SK-N-SH (cell line): ENCODE measurements at regions not wholly inside any gene's neighbourhood (a gene's known extent, or its start where the extent isn't known, plus 50 kb on each side); places are given as distances from the start of the nearest gene placed in this dataset.

Source experiments
- CTCF ChIA-PET: fragments of 300-600, 350-600 bp; formaldehyde crosslinking; extraction: SDS; loops from one replicate; lab custom pipeline; 2021; lab: Yijun Ruan, JAX
- POLR2A ChIA-PET: fragments of 350-600 bp; sonication (Branson Sonifier 250); formaldehyde crosslinking; extraction: SDS; loops from one replicate; lab custom pipeline; 2020; ENCODE audit warnings: antibody characterized with exemption, inconsistent platforms; lab: Yijun Ruan, JAX
- DNase-seq: peaks from one replicate; pipeline ENCODE4 v3.0.0; 2012
- H2AFZ ChIP-seq: fragments of 200-600 bp; sonication (generic); 2 replicates; pipeline ENCODE4 v1.8.1; 2016; ENCODE audit warnings: antibody characterized with exemption, mild to moderate bottlenecking, low read depth
- H3F3A ChIP-seq: fragments of 200-600 bp; sonication (generic); replicated peaks from 2 replicates; pipeline ENCODE3; 2016; ENCODE audit warnings: antibody characterized with exemption, mild to moderate bottlenecking; ENCODE audit not compliant: insufficient read depth
- H3K27ac ChIP-seq, 2 experiments: fragments of 200-500 bp in 1 of 2; fragments of 200-600 bp in 1 of 2; sonication (Bioruptor generic) in 1 of 2; sonication (generic), shearing (Covaris generic) in 1 of 2; 2 replicates each; pipeline versions ENCODE4 v1.5.1 to v1.6.1; 2014 to 2016; ENCODE audit warnings: low read depth in 2 of 2, inconsistent platforms in 1 of 2, low read length in 1 of 2, mild to moderate bottlenecking in 1 of 2, mixed read lengths in 1 of 2
- H3K27me3 ChIP-seq: fragments of 200-600 bp; sonication (generic), shearing (Covaris generic); 2 replicates; pipeline ENCODE4 v1.6.1; 2016; ENCODE audit warnings: mixed run types; ENCODE audit not compliant: insufficient read depth
- H3K36me3 ChIP-seq, 2 experiments: fragments of 200-500 bp in 1 of 2; fragments of 200-600 bp in 1 of 2; sonication (Bioruptor generic) in 1 of 2; sonication (generic) in 1 of 2; replicated peaks in 1 of 2; 2 replicates each; pipeline versions ENCODE3 to v1.5.1; 2014 to 2016; ENCODE audit warnings: low read length in 1 of 2, mild to moderate bottlenecking in 1 of 2; ENCODE audit not compliant: insufficient read depth in 2 of 2, control insufficient read depth in 1 of 2
- H3K4me1 ChIP-seq, 2 experiments: fragments of 200-500 bp in 1 of 2; fragments of 200-600 bp in 1 of 2; sonication (Bioruptor generic) in 1 of 2; sonication (generic), shearing (Covaris generic) in 1 of 2; 2 replicates each; pipeline versions ENCODE4 v1.5.1 to v1.6.1; 2014 to 2016; ENCODE audit warnings: low read depth in 1 of 2, low read length in 1 of 2, mixed run types in 1 of 2; ENCODE audit not compliant: insufficient read depth in 2 of 2, control insufficient read depth in 1 of 2
- H3K4me2 ChIP-seq: fragments of 200-600 bp; sonication (generic), shearing (Covaris generic); 2 replicates; pipeline ENCODE4 v1.6.1; 2017; ENCODE audit warnings: mixed run types
- H3K4me3 ChIP-seq, 2 experiments: fragments of 200-500 bp in 1 of 2; fragments of 200-600 bp in 1 of 2; sonication (Bioruptor generic) in 1 of 2; sonication (generic), shearing (Covaris generic) in 1 of 2; 2 replicates each; pipeline versions ENCODE4 v1.5.1 to v1.8.1; 2014 to 2016; ENCODE audit warnings: low read depth in 2 of 2, inconsistent platforms in 1 of 2, low read length in 1 of 2, mild to moderate bottlenecking in 1 of 2, mixed read lengths in 1 of 2, moderate library complexity in 1 of 2
- H3K79me2 ChIP-seq: fragments of 200-600 bp; sonication (generic); 2 replicates; pipeline ENCODE4 v1.8.1; 2017; ENCODE audit warnings: mild to moderate bottlenecking; ENCODE audit not compliant: insufficient read depth
- H3K9ac ChIP-seq: fragments of 200-600 bp; sonication (generic); 2 replicates; pipeline ENCODE4 v1.6.1; 2017; ENCODE audit warnings: mixed run types
- H3K9me2 ChIP-seq: fragments of 200-600 bp; sonication (generic); 2 replicates; pipeline ENCODE4 v1.6.1; 2017; ENCODE audit warnings: mixed run types
- H3K9me3 ChIP-seq: fragments of 200-600 bp; sonication (generic); 2 replicates; pipeline ENCODE4 v1.6.1; 2017; ENCODE audit warnings: mixed run types, mild to moderate bottlenecking, moderate library complexity
- H4K20me1 ChIP-seq: fragments of 200-600 bp; sonication (generic); 2 replicates; pipeline ENCODE4 v1.6.1; 2017; ENCODE audit warnings: mild to moderate bottlenecking, mixed run types; ENCODE audit not compliant: insufficient read depth
- CTCF ChIP-seq: fragments of 200-600 bp; sonication (generic); IDR thresholded peaks from 2 replicates; pipeline ENCODE4 v1.6.1; 2017; ENCODE audit warnings: antibody characterized with exemption, mild to moderate bottlenecking, moderate library complexity
- ELF1 ChIP-seq: IDR thresholded peaks from 2 replicates; pipeline ENCODE4 v1.4.0; 2012
- EP300 ChIP-seq, 2 experiments: IDR thresholded peaks; 2 replicates each; pipeline versions ENCODE4 v1.4.0 to v1.6.1; 2012; ENCODE audit warnings: borderline replicate concordance in 1 of 2, low read depth in 1 of 2, low read length in 1 of 2
- EZH2phosphoT487 ChIP-seq: fragments of 200-600 bp; sonication (generic); IDR thresholded peaks from 2 replicates; pipeline ENCODE4 v1.6.1; 2017; ENCODE audit warnings: low read depth, mixed run types, mild to moderate bottlenecking, antibody characterized with exemption, moderate library complexity, borderline replicate concordance
- FOXM1 ChIP-seq: IDR thresholded peaks from 2 replicates; pipeline ENCODE4 v1.4.0; 2012; ENCODE audit warnings: low read depth, mild to moderate bottlenecking
- GATA2 ChIP-seq: sonication (generic); formaldehyde crosslinking; IDR thresholded peaks from 2 replicates; pipeline ENCODE4 v1.5.0; 2020; ENCODE audit warnings: mild to moderate bottlenecking, missing genetic modification reagents
- JUND ChIP-seq: IDR thresholded peaks from 2 replicates; pipeline ENCODE4 v1.4.0; 2012
- MEF2A ChIP-seq: IDR thresholded peaks from 2 replicates; pipeline ENCODE4 v1.4.0; 2012; ENCODE audit warnings: low read depth, borderline replicate concordance
- MXI1 ChIP-seq: IDR thresholded peaks from 2 replicates; pipeline ENCODE4 v1.6.1; 2012; ENCODE audit warnings: mild to moderate bottlenecking, low read depth, low read length, improper control_type of control experiment
- NFIC ChIP-seq: IDR thresholded peaks from 2 replicates; pipeline ENCODE4 v1.4.0; 2012; ENCODE audit warnings: borderline replicate concordance
- RCOR1 ChIP-seq: fragments of 150-350 bp; IDR thresholded peaks from 2 replicates; pipeline ENCODE4 v1.6.1; 2017; ENCODE audit warnings: antibody characterized with exemption, low read length
- REST ChIP-seq: IDR thresholded peaks from 2 replicates; pipeline ENCODE4 v1.6.1; 2012; ENCODE audit warnings: mild to moderate bottlenecking, low read depth, low read length, moderate library complexity
- RFX5 ChIP-seq: IDR thresholded peaks from 2 replicates; pipeline ENCODE4 v1.6.1; 2012; ENCODE audit warnings: mild to moderate bottlenecking, improper control_type of control experiment, low read length
- RXRA ChIP-seq: IDR thresholded peaks from 2 replicates; pipeline ENCODE4 v1.4.0; 2012; ENCODE audit warnings: low read depth, mild to moderate bottlenecking, borderline replicate concordance
- SIN3A ChIP-seq: IDR thresholded peaks from 2 replicates; pipeline ENCODE4 v1.6.1; 2012; ENCODE audit warnings: low read depth, mild to moderate bottlenecking, low read length, moderate library complexity, borderline replicate concordance
- SMC3 ChIP-seq: IDR thresholded peaks from 2 replicates; pipeline ENCODE4 v1.6.1; 2012; ENCODE audit warnings: low read depth, low read length, improper control_type of control experiment
- TEAD4 ChIP-seq: IDR thresholded peaks from 2 replicates; pipeline ENCODE4 v1.4.0; 2012; ENCODE audit warnings: mild to moderate bottlenecking, borderline replicate concordance; ENCODE audit not compliant: insufficient read depth
- USF1 ChIP-seq: IDR thresholded peaks from 2 replicates; pipeline ENCODE4 v1.4.0; 2012; ENCODE audit warnings: low read depth, borderline replicate concordance
- YY1 ChIP-seq: IDR thresholded peaks from 2 replicates; pipeline ENCODE4 v1.4.0; 2012; ENCODE audit warnings: low read depth, mild to moderate bottlenecking
- WGBS: methylation state at CpG from one replicate; pipeline ENCODE4 v1.1.6; 2017; ENCODE audit warnings: low lambda C conversion rate; 5-methylcytosine and 5-hydroxymethylcytosine counted together
- TF ChIP-seq, protein P1 (sequence below): fragments of 150-350 bp; IDR thresholded peaks from 2 replicates; pipeline ENCODE4 v1.6.1; 2017; ENCODE audit warnings: antibody characterized with exemption, low read length, low read depth, borderline replicate concordance
- TF ChIP-seq, protein P2 (sequence below): fragments of 150-350 bp; IDR thresholded peaks from 2 replicates; pipeline ENCODE4 v1.6.1; 2016; ENCODE audit warnings: mild to moderate bottlenecking, low read depth, low read length

GRCh38 chr18:64803471-64803870 is 654.6 kb upstream of the LINC00305 start:
- no peak for DNase-seq
- TF ChIP-seq YY1 (no peak), SIN3A (no peak), EP300 (IDR thresholded peaks at IDR 0.05; ENCODE audit: borderline replicate concordance in 1 of 2, low read depth in 1 of 2, low read length in 1 of 2) (no peak)
- TF ChIP-seq, protein P1, sequence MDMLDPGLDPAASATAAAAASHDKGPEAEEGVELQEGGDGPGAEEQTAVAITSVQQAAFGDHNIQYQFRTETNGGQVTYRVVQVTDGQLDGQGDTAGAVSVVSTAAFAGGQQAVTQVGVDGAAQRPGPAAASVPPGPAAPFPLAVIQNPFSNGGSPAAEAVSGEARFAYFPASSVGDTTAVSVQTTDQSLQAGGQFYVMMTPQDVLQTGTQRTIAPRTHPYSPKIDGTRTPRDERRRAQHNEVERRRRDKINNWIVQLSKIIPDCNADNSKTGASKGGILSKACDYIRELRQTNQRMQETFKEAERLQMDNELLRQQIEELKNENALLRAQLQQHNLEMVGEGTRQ: no peak
- TF ChIP-seq, all 33 proteins: peak for 0
- Histone ChIP-seq H3K4me1 (no peaks in the 10 kb centered on the region), H3K9me3 (no peaks in the 10 kb centered on the region), H3K79me2 (no peaks in the 10 kb centered on the region), H2AFZ (no peak overlapping the region), H3K9ac (no peak overlapping the region), H3K4me3 (no peak overlapping the region), H3K9me2 (no peaks in the 10 kb centered on the region), H3K27me3 (no peaks in the 10 kb centered on the region), H3K36me3 (no peaks in the 10 kb centered on the region), H3K27ac (no peak overlapping the region), H4K20me1 (no peaks in the 10 kb centered on the region), H3K4me2 (no peak overlapping the region), H3F3A (no peaks in the 10 kb centered on the region)
- POLR2A ChIA-PET: no interaction called here
- 25% methylated on average over 1 of the region's 1 CpG for WGBS
- CTCF ChIA-PET: no interaction called here

DNA sequence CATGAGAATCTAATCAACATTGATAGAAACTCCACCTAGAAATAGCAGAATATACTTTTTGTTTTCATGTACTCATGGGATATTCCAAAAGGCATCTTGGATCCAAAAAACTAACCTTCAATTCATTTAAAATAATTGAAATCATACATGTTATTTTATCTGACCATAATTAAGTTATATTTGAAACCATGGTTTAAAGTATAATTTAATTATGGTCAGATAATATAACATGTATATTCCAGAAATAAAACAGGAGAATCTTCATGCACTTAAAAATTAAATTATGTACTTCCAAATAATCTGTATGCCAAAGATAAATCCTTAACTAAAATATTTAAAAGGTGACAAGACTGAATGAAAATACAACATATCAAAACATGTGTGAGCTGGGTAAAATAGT is 651.3 kb upstream of the LINC00305 start:
- DNase-seq: no peak
- Histone ChIP-seq H3K27ac (no peak overlapping the region), H3F3A (no peaks in the 10 kb centered on the region)
- TF ChIP-seq RFX5 (no peak), MXI1 (no peak), RXRA (no peak), NFIC (no peak), GATA2 (no peak), EZH2phosphoT487 (no peak), TEAD4 (no peak), REST (no peak), YY1 (no peak), MEF2A (no peak), SMC3 (no peak), JUND (no peak), USF1 (no peak), CTCF (no peak), FOXM1 (no peak), RCOR1 (no peak), ELF1 (no peak)
- TF ChIP-seq, protein P2, sequence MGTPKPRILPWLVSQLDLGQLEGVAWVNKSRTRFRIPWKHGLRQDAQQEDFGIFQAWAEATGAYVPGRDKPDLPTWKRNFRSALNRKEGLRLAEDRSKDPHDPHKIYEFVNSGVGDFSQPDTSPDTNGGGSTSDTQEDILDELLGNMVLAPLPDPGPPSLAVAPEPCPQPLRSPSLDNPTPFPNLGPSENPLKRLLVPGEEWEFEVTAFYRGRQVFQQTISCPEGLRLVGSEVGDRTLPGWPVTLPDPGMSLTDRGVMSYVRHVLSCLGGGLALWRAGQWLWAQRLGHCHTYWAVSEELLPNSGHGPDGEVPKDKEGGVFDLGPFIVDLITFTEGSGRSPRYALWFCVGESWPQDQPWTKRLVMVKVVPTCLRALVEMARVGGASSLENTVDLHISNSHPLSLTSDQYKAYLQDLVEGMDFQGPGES: no peak

More for the DNA sequence above, 651.3 kb upstream of the LINC00305 start:
- Histone ChIP-seq H3K9me2 (no peaks in the 10 kb centered on the region), H3K4me2 (no peak overlapping the region), H3K27me3 (no peaks in the 10 kb centered on the region), H3K79me2 (no peaks in the 10 kb centered on the region), H3K36me3 (no peaks in the 10 kb centered on the region), H3K4me3 (no peak overlapping the region), H3K9me3 (no peaks in the 10 kb centered on the region), H2AFZ (no peak overlapping the region), H4K20me1 (no peaks in the 10 kb centered on the region), H3K4me1 (no peaks in the 10 kb centered on the region), H3K9ac (no peak overlapping the region)
- CTCF ChIA-PET: no interaction called here
- POLR2A ChIA-PET: no interaction called here
